ENCODE measurements at regions not wholly inside any gene's neighbourhood (a gene's known extent, or its start where the extent isn't known, plus 50 kb on each side); places are given as distances from the start of the nearest gene placed in this dataset.

GRCh38 chr1:193486671-193487229 is 300.3 kb upstream of the B3GALT2 start:
- no peak overlapping the region for H3K4me3 ChIP-seq (ENCODE audit: control insufficient read depth, low read depth, low read length)
- TF ChIP-seq, protein P1, sequence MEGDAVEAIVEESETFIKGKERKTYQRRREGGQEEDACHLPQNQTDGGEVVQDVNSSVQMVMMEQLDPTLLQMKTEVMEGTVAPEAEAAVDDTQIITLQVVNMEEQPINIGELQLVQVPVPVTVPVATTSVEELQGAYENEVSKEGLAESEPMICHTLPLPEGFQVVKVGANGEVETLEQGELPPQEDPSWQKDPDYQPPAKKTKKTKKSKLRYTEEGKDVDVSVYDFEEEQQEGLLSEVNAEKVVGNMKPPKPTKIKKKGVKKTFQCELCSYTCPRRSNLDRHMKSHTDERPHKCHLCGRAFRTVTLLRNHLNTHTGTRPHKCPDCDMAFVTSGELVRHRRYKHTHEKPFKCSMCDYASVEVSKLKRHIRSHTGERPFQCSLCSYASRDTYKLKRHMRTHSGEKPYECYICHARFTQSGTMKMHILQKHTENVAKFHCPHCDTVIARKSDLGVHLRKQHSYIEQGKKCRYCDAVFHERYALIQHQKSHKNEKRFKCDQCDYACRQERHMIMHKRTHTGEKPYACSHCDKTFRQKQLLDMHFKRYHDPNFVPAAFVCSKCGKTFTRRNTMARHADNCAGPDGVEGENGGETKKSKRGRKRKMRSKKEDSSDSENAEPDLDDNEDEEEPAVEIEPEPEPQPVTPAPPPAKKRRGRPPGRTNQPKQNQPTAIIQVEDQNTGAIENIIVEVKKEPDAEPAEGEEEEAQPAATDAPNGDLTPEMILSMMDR (IDR thresholded peaks at IDR 0.05; ENCODE audit: control insufficient read depth, insufficient read depth, low read depth, low read length, missing control alignments): no peak
- DNase-seq (ENCODE audit: low read depth): no peak

- no peak for DNase-seq (ENCODE audit: low read depth)
- H3K4me3 ChIP-seq (ENCODE audit: control insufficient read depth, low read depth, low read length): no peak overlapping the region
- TF ChIP-seq, protein P1 (IDR thresholded peaks at IDR 0.05; ENCODE audit: control insufficient read depth, insufficient read depth, low read depth, low read length, missing control alignments): no peak
Observed at GRCh38 chr1:193480755-193481154, 294.3 kb upstream of the B3GALT2 start.

DNA sequence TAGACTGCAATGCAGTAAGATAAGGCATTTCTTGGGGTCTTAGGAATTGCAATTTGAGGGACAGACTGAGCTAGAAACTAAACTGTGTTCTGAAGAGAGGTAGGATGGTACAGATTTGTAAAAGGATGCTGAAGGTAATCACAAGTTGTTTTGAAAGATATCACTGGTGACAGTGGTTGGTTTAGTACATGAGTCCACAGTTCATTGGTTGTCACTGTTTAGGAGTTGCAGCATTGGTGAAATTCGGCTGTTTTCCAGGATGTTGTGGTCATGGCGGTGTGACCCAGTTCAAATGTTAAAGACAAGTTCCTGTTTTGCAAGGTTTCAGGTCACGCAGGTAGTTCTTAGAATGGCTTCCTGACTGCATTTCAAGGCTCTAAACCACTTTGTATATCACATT is 292.8 kb upstream of the B3GALT2 start:
- H3K4me3 ChIP-seq (ENCODE audit: control insufficient read depth, low read depth, low read length): no peak overlapping the region
- TF ChIP-seq, protein P1 (IDR thresholded peaks at IDR 0.05; ENCODE audit: control insufficient read depth, insufficient read depth, low read depth, low read length, missing control alignments): no peak
- no peak for DNase-seq (ENCODE audit: low read depth)

DNA sequence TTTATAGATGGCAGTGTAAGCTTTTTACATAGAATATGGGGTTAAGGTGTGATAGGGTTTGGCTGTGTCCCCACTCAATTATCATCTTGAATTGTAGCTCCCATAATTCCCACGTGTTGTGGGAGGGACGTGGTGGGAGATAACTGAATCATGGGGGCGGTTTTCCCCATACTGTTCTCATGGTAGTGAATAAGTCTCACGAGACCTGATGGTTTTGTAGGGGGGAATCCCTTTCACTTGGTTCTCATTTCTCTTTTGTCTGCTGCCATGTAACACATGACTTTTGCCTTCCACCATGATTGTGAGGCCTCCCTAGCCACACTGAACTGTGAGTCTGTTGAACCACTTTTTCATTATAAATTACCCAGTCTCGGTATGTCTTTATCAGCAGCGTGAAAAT is 290.3 kb upstream of the B3GALT2 start:
- no peak overlapping the region for H3K4me3 ChIP-seq (ENCODE audit: control insufficient read depth, low read depth, low read length)
- TF ChIP-seq, protein P1 (IDR thresholded peaks at IDR 0.05; ENCODE audit: control insufficient read depth, insufficient read depth, low read depth, low read length, missing control alignments): no peak
- no peak for DNase-seq (ENCODE audit: low read depth)

- no peak overlapping the region for H3K4me3 ChIP-seq (ENCODE audit: control insufficient read depth, low read depth, low read length)
- TF ChIP-seq, protein P1 (IDR thresholded peaks at IDR 0.05; ENCODE audit: control insufficient read depth, insufficient read depth, low read depth, low read length, missing control alignments): no peak
- DNase-seq (ENCODE audit: low read depth): no peak
Observed at GRCh38 chr1:193473932-193474331, 287.5 kb upstream of the B3GALT2 start.

DNA sequence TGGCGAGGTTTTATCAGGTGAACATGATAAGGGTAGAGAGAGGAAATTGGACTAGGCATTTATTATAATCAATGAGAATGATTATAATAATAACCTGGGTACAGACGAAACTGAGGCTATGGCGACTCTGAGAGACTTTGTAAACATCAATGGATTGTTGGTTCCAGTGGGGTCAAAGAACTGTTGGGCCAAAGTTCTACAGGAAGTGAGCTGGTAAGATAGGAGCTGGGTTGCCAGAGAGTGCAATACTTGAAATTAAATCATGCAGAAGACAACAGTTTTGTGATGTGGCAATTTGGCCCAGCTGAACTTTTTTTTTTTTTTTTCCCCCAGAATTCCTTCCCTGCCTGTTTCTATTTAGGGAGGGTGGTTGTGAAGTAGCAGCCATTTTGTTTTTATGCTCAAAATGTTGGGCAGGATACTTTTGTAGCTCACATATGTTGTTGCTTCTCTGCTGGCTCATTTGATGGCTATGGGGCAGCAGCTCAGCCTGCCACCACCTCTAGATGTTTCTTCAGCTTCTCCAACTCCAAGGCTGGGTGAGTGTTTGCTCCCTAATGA is 286.5 kb upstream of the B3GALT2 start:
- DNase-seq (ENCODE audit: low read depth): no peak
- TF ChIP-seq, protein P1 (IDR thresholded peaks at IDR 0.05; ENCODE audit: control insufficient read depth, insufficient read depth, low read depth, low read length, missing control alignments): no peak
- no peak overlapping the region for H3K4me3 ChIP-seq (ENCODE audit: control insufficient read depth, low read depth, low read length)

Measured in AG09309 (cell line).